GM23338 (cell line): ENCODE measurements at regions not wholly inside any gene's neighbourhood (a gene's known extent, or its start where the extent isn't known, plus 50 kb on each side); places are given as distances from the start of the nearest gene placed in this dataset.

Source experiments
- CREB1 ChIP-seq: fragments of 250-450 bp; sonication (Bioruptor Pico); IDR thresholded peaks from 2 replicates; pipeline ENCODE4 v1.5.0; 2020; ENCODE audit warnings: low read depth, mild to moderate bottlenecking, moderate library complexity
- EZH2 ChIP-seq: fragments of 200-600 bp; sonication (generic); IDR thresholded peaks from one replicate; pipeline ENCODE4 v1.8.0; 2017; ENCODE audit warnings: antibody characterized with exemption, mild to moderate bottlenecking, low read depth; ENCODE audit not compliant: unreplicated experiment
- EZH2phosphoT487 ChIP-seq: fragments of 200-600 bp; sonication (generic); IDR thresholded peaks from one replicate; pipeline ENCODE4 v1.8.1; 2018; ENCODE audit warnings: antibody characterized with exemption; ENCODE audit not compliant: unreplicated experiment
- JUNB ChIP-seq: IDR thresholded peaks from one replicate; pipeline ENCODE4 v1.6.1; 2016; ENCODE audit warnings: antibody characterized with exemption; ENCODE audit not compliant: unreplicated experiment
- NANOG ChIP-seq: IDR thresholded peaks from 2 replicates; pipeline ENCODE4 v1.6.1; 2016; ENCODE audit warnings: antibody characterized with exemption, borderline replicate concordance
- POLR2AphosphoS5 ChIP-seq: IDR thresholded peaks from 2 replicates; pipeline ENCODE4 v1.6.1; 2016; ENCODE audit warnings: antibody characterized with exemption, low read depth
- STAT1 ChIP-seq: IDR thresholded peaks from one replicate; pipeline ENCODE4 v1.6.1; 2016; ENCODE audit warnings: antibody characterized with exemption; ENCODE audit not compliant: unreplicated experiment
- ZNF114 ChIP-seq: fragments of 250-450 bp; sonication (Bioruptor Pico); IDR thresholded peaks from 2 replicates; pipeline ENCODE4 v1.5.0; 2020; ENCODE audit warnings: mild to moderate bottlenecking, moderate library complexity
- ZNF331 ChIP-seq: fragments of 250-450 bp; sonication (Bioruptor Pico); IDR thresholded peaks from 2 replicates; pipeline ENCODE4 v1.5.0; 2020; ENCODE audit warnings: low read depth, mild to moderate bottlenecking, moderate library complexity
- TF ChIP-seq, protein P1 (sequence below): fragments of 250-450 bp; sonication (Bioruptor Pico); IDR thresholded peaks from 2 replicates; pipeline ENCODE4 v1.5.0; 2020; ENCODE audit warnings: mild to moderate bottlenecking, moderate library complexity
- TF ChIP-seq, protein P2 (sequence below): IDR thresholded peaks from one replicate; pipeline ENCODE4 v1.6.1; 2018; ENCODE audit warnings: antibody characterized with exemption; ENCODE audit not compliant: unreplicated experiment
- TF ChIP-seq, protein P3 (sequence below): IDR thresholded peaks from 2 replicates; pipeline ENCODE4 v1.6.1; 2016; ENCODE audit warnings: antibody characterized with exemption

DNA sequence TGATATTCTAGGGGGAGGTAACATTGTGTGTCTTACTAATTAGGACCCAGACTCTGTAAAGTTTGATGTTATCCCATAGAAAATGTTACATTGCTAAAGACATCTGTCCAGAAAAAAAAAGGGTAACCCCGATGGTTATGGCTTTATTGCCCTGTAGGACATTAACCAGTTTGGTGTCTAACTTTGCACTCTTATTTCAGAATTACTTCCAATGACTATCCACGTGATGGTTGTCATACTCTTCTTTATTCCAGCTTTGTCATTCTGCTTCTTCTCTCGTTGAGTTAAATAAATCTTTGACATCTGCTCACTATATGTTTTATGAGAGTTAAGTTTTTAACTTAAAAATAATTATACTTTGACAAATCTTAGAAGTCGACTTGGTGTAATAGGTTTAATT is 180.4 kb upstream of the ANKRD55 start (continued):
- TF ChIP-seq, protein P1, sequence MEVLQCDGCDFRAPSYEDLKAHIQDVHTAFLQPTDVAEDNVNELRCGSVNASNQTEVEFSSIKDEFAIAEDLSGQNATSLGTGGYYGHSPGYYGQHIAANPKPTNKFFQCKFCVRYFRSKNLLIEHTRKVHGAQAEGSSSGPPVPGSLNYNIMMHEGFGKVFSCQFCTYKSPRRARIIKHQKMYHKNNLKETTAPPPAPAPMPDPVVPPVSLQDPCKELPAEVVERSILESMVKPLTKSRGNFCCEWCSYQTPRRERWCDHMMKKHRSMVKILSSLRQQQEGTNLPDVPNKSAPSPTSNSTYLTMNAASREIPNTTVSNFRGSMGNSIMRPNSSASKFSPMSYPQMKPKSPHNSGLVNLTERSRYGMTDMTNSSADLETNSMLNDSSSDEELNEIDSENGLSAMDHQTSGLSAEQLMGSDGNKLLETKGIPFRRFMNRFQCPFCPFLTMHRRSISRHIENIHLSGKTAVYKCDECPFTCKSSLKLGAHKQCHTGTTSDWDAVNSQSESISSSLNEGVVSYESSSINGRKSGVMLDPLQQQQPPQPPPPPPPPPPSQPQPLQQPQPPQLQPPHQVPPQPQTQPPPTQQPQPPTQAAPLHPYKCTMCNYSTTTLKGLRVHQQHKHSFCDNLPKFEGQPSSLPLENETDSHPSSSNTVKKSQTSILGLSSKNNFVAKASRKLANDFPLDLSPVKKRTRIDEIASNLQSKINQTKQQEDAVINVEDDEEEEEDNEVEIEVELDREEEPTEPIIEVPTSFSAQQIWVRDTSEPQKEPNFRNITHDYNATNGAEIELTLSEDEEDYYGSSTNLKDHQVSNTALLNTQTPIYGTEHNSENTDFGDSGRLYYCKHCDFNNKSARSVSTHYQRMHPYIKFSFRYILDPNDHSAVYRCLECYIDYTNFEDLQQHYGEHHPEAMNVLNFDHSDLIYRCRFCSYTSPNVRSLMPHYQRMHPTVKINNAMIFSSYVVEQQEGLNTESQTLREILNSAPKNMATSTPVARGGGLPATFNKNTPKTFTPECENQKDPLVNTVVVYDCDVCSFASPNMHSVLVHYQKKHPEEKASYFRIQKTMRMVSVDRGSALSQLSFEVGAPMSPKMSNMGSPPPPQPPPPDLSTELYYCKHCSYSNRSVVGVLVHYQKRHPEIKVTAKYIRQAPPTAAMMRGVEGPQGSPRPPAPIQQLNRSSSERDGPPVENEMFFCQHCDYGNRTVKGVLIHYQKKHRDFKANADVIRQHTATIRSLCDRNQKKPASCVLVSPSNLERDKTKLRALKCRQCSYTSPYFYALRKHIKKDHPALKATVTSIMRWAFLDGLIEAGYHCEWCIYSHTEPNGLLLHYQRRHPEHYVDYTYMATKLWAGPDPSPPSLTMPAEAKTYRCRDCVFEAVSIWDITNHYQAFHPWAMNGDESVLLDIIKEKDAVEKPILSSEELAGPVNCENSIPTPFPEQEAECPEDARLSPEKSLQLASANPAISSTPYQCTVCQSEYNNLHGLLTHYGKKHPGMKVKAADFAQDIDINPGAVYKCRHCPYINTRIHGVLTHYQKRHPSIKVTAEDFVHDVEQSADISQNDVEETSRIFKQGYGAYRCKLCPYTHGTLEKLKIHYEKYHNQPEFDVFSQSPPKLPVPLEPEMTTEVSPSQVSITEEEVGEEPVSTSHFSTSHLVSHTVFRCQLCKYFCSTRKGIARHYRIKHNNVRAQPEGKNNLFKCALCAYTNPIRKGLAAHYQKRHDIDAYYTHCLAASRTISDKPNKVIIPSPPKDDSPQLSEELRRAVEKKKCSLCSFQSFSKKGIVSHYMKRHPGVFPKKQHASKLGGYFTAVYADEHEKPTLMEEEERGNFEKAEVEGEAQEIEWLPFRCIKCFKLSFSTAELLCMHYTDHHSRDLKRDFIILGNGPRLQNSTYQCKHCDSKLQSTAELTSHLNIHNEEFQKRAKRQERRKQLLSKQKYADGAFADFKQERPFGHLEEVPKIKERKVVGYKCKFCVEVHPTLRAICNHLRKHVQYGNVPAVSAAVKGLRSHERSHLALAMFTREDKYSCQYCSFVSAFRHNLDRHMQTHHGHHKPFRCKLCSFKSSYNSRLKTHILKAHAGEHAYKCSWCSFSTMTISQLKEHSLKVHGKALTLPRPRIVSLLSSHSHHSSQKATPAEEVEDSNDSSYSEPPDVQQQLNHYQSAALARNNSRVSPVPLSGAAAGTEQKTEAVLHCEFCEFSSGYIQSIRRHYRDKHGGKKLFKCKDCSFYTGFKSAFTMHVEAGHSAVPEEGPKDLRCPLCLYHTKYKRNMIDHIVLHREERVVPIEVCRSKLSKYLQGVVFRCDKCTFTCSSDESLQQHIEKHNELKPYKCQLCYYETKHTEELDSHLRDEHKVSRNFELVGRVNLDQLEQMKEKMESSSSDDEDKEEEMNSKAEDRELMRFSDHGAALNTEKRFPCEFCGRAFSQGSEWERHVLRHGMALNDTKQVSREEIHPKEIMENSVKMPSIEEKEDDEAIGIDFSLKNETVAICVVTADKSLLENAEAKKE (CRISPR knock-in tag), result no peak
- TF ChIP-seq STAT1 (no peak), NANOG (no peak), EZH2phosphoT487 (no peak), JUNB (no peak), ZNF331 (CRISPR knock-in tag) (no peak), ZNF114 (CRISPR knock-in tag) (no peak), EZH2 (no peak), POLR2AphosphoS5 (no peak), CREB1 (CRISPR knock-in tag) (no peak)
- TF ChIP-seq, protein P2, sequence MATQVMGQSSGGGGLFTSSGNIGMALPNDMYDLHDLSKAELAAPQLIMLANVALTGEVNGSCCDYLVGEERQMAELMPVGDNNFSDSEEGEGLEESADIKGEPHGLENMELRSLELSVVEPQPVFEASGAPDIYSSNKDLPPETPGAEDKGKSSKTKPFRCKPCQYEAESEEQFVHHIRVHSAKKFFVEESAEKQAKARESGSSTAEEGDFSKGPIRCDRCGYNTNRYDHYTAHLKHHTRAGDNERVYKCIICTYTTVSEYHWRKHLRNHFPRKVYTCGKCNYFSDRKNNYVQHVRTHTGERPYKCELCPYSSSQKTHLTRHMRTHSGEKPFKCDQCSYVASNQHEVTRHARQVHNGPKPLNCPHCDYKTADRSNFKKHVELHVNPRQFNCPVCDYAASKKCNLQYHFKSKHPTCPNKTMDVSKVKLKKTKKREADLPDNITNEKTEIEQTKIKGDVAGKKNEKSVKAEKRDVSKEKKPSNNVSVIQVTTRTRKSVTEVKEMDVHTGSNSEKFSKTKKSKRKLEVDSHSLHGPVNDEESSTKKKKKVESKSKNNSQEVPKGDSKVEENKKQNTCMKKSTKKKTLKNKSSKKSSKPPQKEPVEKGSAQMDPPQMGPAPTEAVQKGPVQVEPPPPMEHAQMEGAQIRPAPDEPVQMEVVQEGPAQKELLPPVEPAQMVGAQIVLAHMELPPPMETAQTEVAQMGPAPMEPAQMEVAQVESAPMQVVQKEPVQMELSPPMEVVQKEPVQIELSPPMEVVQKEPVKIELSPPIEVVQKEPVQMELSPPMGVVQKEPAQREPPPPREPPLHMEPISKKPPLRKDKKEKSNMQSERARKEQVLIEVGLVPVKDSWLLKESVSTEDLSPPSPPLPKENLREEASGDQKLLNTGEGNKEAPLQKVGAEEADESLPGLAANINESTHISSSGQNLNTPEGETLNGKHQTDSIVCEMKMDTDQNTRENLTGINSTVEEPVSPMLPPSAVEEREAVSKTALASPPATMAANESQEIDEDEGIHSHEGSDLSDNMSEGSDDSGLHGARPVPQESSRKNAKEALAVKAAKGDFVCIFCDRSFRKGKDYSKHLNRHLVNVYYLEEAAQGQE, result no peak
- TF ChIP-seq, protein P3, sequence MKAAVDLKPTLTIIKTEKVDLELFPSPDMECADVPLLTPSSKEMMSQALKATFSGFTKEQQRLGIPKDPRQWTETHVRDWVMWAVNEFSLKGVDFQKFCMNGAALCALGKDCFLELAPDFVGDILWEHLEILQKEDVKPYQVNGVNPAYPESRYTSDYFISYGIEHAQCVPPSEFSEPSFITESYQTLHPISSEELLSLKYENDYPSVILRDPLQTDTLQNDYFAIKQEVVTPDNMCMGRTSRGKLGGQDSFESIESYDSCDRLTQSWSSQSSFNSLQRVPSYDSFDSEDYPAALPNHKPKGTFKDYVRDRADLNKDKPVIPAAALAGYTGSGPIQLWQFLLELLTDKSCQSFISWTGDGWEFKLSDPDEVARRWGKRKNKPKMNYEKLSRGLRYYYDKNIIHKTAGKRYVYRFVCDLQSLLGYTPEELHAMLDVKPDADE, result no peak
